Astrocyte (in vitro differentiated cells and primary cell): ENCODE measurements at regions not wholly inside any gene's neighbourhood (a gene's known extent, or its start where the extent isn't known, plus 50 kb on each side); places are given as distances from the start of the nearest gene placed in this dataset.

ENCODE experiments used
- DNase-seq: peaks from one replicate; pipeline ENCODE4 v3.0.0-alpha.2; 2010; ENCODE audit warnings: low read depth
- FAIRE-seq: peaks from 2 replicates; lab custom pipeline; 2011; peaks lifted over from hg19 to GRCh38; lab: Jason Lieb, UNC
- H2AFZ ChIP-seq: 2 replicates; pipeline ENCODE4 v1.6.0; 2012; ENCODE audit warnings: low read depth, low read length, inconsistent platforms
- H3K27ac ChIP-seq: 2 replicates; pipeline ENCODE4 v1.5.1; 2011; ENCODE audit warnings: low read depth, low read length, inconsistent platforms
- H3K27me3 ChIP-seq: 2 replicates; pipeline ENCODE4 v1.6.0; 2011; ENCODE audit warnings: low read length, inconsistent platforms; ENCODE audit not compliant: insufficient read depth
- H3K36me3 ChIP-seq: 2 replicates; pipeline ENCODE4 v1.5.1; 2011; ENCODE audit warnings: low read length, inconsistent platforms; ENCODE audit not compliant: insufficient read depth
- H3K4me1 ChIP-seq: 2 replicates; pipeline ENCODE4 v1.5.1; 2011; ENCODE audit warnings: low read length, inconsistent platforms; ENCODE audit not compliant: insufficient read depth
- H3K4me2 ChIP-seq: 2 replicates; pipeline ENCODE4 v1.6.0; 2012; ENCODE audit warnings: low read length, inconsistent platforms
- H3K4me3 ChIP-seq: 2 replicates; pipeline ENCODE4 v1.5.1; 2011; ENCODE audit warnings: low read depth, mild to moderate bottlenecking, low read length, inconsistent platforms; ENCODE audit not compliant: insufficient read depth
- H3K79me2 ChIP-seq: 2 replicates; pipeline ENCODE4 v1.6.0; 2012; ENCODE audit warnings: mild to moderate bottlenecking, low read length, inconsistent platforms; ENCODE audit not compliant: insufficient read depth
- H3K9ac ChIP-seq: 2 replicates; pipeline ENCODE4 v1.6.0; 2012; ENCODE audit warnings: mild to moderate bottlenecking, low read length, inconsistent platforms
- H3K9me3 ChIP-seq: 2 replicates; pipeline ENCODE4 v1.5.1; 2012; ENCODE audit warnings: low read depth, mild to moderate bottlenecking, low read length, inconsistent platforms; ENCODE audit not compliant: insufficient read depth
- H4K20me1 ChIP-seq: 2 replicates; pipeline ENCODE4 v1.6.0; 2012; ENCODE audit warnings: low read length, inconsistent platforms; ENCODE audit not compliant: insufficient read depth
- H3K27ac Mint-ChIP-seq: one replicate; pipeline ENCODE4 v1.8.0; 2021; ENCODE audit warnings: mild to moderate bottlenecking, mixed read lengths; ENCODE audit not compliant: unreplicated experiment
- H3K27me3 Mint-ChIP-seq: one replicate; pipeline ENCODE4 v1.8.0; 2021; ENCODE audit warnings: low read depth, mixed read lengths; ENCODE audit not compliant: unreplicated experiment
- H3K36me3 Mint-ChIP-seq: one replicate; pipeline ENCODE4 v1.8.0; 2021; ENCODE audit warnings: low read depth, mixed read lengths; ENCODE audit not compliant: unreplicated experiment
- H3K4me1 Mint-ChIP-seq: one replicate; pipeline ENCODE4 v1.8.0; 2021; ENCODE audit warnings: low read depth, mixed read lengths; ENCODE audit not compliant: unreplicated experiment
- H3K4me3 Mint-ChIP-seq: one replicate; pipeline ENCODE4 v1.8.0; 2021; ENCODE audit warnings: mild to moderate bottlenecking, moderate library complexity, mixed read lengths; ENCODE audit not compliant: unreplicated experiment
- H3K9me3 Mint-ChIP-seq: one replicate; pipeline ENCODE4 v1.8.0; 2021; ENCODE audit warnings: mild to moderate bottlenecking, mixed read lengths; ENCODE audit not compliant: unreplicated experiment
- EZH2 ChIP-seq: IDR thresholded peaks from 2 replicates; pipeline ENCODE4 v1.6.1; 2012; ENCODE audit warnings: mild to moderate bottlenecking, low read length, inconsistent platforms; ENCODE audit not compliant: insufficient read depth
- TF ChIP-seq, protein P1 (sequence below): IDR thresholded peaks from 2 replicates; pipeline ENCODE4 v1.5.1; 2011; ENCODE audit warnings: low read depth, mild to moderate bottlenecking, inconsistent platforms, low read length, moderate library complexity; ENCODE audit not compliant: insufficient read depth

DNA sequence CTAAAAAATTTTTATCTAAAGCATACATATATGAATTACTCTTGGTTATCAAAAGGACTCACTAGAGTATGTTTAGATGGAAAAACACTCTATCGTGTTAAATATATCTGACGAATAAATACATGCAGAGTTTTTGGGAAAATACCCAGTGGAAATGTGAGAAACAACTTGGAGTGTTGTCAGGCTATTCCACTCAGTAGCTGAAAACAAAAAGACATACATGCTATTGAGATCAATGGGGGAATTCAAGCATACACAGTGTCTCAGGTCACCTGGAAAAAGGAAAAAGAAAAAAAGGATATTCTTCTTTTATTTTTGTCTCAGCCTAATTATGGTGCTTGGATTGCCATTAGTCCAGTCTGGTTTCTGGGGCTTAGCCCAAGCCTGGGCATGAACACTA lies 247.0 kb upstream of the LYPLAL1 start:
- Histone ChIP-seq H3K79me2 (no peaks in the 10 kb centered on the region), H3K9me3 (no peaks in the 10 kb centered on the region), H3K36me3 (no peaks in the 10 kb centered on the region), H3K4me3 (no peak overlapping the region), H3K4me1 (no peaks in the 10 kb centered on the region), H4K20me1 (no peaks in the 10 kb centered on the region), H3K4me2 (no peak overlapping the region), H3K9ac (no peak overlapping the region), H3K27ac (no peak overlapping the region), H2AFZ (no peak overlapping the region), H3K27me3 (no peaks in the 10 kb centered on the region)
- Mint-ChIP-seq H3K4me3 (no peak overlapping the region), H3K4me1 (no peaks in the 10 kb centered on the region), H3K9me3 (peaks cover 3% of the 10 kb centered on the region), H3K36me3 (no peaks in the 10 kb centered on the region), H3K27me3 (no peaks in the 10 kb centered on the region), H3K27ac (no peak overlapping the region)
- FAIRE-seq (no peak), DNase-seq (no peak)
- TF ChIP-seq, protein P1, sequence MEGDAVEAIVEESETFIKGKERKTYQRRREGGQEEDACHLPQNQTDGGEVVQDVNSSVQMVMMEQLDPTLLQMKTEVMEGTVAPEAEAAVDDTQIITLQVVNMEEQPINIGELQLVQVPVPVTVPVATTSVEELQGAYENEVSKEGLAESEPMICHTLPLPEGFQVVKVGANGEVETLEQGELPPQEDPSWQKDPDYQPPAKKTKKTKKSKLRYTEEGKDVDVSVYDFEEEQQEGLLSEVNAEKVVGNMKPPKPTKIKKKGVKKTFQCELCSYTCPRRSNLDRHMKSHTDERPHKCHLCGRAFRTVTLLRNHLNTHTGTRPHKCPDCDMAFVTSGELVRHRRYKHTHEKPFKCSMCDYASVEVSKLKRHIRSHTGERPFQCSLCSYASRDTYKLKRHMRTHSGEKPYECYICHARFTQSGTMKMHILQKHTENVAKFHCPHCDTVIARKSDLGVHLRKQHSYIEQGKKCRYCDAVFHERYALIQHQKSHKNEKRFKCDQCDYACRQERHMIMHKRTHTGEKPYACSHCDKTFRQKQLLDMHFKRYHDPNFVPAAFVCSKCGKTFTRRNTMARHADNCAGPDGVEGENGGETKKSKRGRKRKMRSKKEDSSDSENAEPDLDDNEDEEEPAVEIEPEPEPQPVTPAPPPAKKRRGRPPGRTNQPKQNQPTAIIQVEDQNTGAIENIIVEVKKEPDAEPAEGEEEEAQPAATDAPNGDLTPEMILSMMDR, result no peak
- TF ChIP-seq EZH2, result no peak

DNA sequence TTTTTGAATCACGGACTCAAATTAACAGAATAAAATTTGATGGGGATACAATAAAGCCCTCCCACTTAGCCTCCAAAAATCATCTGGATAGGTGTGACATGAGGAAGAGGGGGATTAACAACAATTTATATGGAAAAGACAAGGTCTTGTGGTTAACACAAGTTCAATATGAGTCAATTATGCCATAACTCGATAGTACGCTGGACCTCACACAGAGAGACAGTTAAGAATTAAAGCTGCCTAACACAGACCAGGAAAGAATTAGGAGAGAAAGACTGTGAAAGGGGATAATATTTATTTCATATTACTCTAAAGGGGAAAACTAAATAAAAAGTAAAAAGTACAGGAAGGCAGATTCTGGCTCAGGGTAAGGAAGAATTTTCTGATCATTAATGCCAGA lies 243.7 kb upstream of the LYPLAL1 start:
- TF ChIP-seq, protein P1, result no peak
- no peak for TF ChIP-seq EZH2
- Histone ChIP-seq H2AFZ (no peak overlapping the region), H3K4me1 (no peaks in the 10 kb centered on the region), H3K4me2 (no peak overlapping the region), H3K4me3 (no peak overlapping the region), H3K27me3 (no peaks in the 10 kb centered on the region), H3K9me3 (no peaks in the 10 kb centered on the region), H3K9ac (no peak overlapping the region), H3K79me2 (no peaks in the 10 kb centered on the region), H3K27ac (no peak overlapping the region), H4K20me1 (no peaks in the 10 kb centered on the region), H3K36me3 (no peaks in the 10 kb centered on the region)
- H3K27ac Mint-ChIP-seq, result no peak overlapping the region
- DNase-seq (no peak), FAIRE-seq (no peak)
- H3K9me3 Mint-ChIP-seq, result no peaks in the 10 kb centered on the region
- H3K4me1 Mint-ChIP-seq, result no peaks in the 10 kb centered on the region
- H3K27me3 Mint-ChIP-seq, result no peaks in the 10 kb centered on the region
- H3K36me3 Mint-ChIP-seq, result no peaks in the 10 kb centered on the region
- no peak overlapping the region for H3K4me3 Mint-ChIP-seq

DNA sequence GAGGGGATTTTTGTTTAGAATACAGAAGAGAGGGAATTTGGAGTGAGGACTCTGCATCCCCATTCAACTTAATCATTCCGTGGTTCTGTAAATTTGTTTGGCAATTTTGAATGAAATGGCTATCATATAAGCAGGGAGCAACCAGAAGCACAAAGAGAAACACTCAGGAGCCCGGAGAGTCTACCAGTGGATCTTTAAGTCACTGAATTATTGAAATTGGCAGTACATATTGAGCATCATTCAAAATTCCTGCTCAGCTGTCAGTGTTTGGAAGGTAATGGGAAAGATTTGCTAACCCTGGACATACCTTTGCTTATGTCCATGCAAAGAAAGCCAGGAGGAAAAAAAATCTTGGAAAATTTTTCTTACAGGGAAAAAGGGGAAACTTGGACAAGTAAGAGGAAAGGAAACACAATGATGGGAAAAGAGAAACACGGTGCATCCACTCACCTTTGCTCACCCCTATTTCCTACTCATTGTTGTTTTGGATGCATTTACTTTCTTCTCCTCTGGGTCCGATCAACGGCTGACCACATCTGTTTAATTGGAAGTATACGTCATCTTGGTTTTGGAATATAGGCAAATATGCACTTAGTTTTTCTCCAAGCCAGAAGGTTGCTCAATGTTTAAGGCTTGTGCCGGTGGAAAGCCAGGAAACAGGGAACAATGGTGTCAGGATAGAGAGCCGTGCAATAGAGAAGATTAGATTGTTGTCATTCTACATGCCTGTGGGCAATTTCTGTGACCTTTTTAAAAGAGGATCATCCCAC lies 243.0 kb upstream of the LYPLAL1 start:
- FAIRE-seq (no peak), DNase-seq (peak; percentile 82)
- H3K4me2 ChIP-seq, result no peak overlapping the region
- Mint-ChIP-seq H3K9me3 (peaks cover 3% of the 10 kb centered on the region), H3K27me3 (no peaks in the 10 kb centered on the region), H3K36me3 (no peaks in the 10 kb centered on the region), H3K4me1 (no peaks in the 10 kb centered on the region), H3K27ac (no peak overlapping the region), H3K4me3 (no peak overlapping the region)
- no peak overlapping the region for H3K9ac ChIP-seq
- no peak overlapping the region for H2AFZ ChIP-seq
- H3K9me3 ChIP-seq, result no peaks in the 10 kb centered on the region
- H3K4me1 ChIP-seq, result no peaks in the 10 kb centered on the region
- no peak overlapping the region for H3K27ac ChIP-seq
- H3K27me3 ChIP-seq, result no peaks in the 10 kb centered on the region
- H3K79me2 ChIP-seq, result no peaks in the 10 kb centered on the region
- no peaks in the 10 kb centered on the region for H3K36me3 ChIP-seq
- no peak overlapping the region for H3K4me3 ChIP-seq
- H4K20me1 ChIP-seq, result no peaks in the 10 kb centered on the region
- no peak for TF ChIP-seq EZH2
- TF ChIP-seq, protein P1, result no peak
